ENCODE measurements at regions not wholly inside any gene's neighbourhood (a gene's known extent, or its start where the extent isn't known, plus 50 kb on each side); places are given as distances from the start of the nearest gene placed in this dataset.

- H3K36me3 ChIP-seq (ENCODE audit: control insufficient read depth in 2 of 2, insufficient read depth in 2 of 2, low read length in 1 of 2): no peaks in the 10 kb centered on the region
- ChIA-PET RAD21 (ENCODE audit: unreplicated experiment) (no interaction called here), SMC1A (ENCODE audit: uncharacterized antibody, unreplicated experiment) (interaction anchor here (0.6 kb wide), 1 partner anchor 418 kb away, joined by 3 read pairs; no protein-coding TSS in a partner anchor), POLR2A (no interaction called here), CTCF (no interaction called here)
- no peaks in the 10 kb centered on the region for H3K79me2 ChIP-seq (ENCODE audit: control insufficient read depth, insufficient read depth, low read length)
- no peak for FAIRE-seq
- 0% methylated on average over 1 of the region's 1 CpG for WGBS (ENCODE audit: insufficient coverage, insufficient replicate concordance, low lambda C conversion rate, missing lambda C conversion rate)
- in situ Hi-C loops (cut with MboI): no loop called here
- no peak overlapping the region for H3K9ac ChIP-seq (ENCODE audit: control insufficient read depth, insufficient read depth, low read length)
- H3K27me3 ChIP-seq (replicated peaks in 1 of 2; ENCODE audit: control insufficient read depth in 2 of 2, insufficient read depth in 2 of 2, low read length in 1 of 2): no peaks in the 10 kb centered on the region
- no peak overlapping the region for H3K27ac ChIP-seq (ENCODE audit: control insufficient read depth, insufficient read depth)
- no TSS peak for BruUV-seq (replicated peaks)
- no peak overlapping the region for H2AFZ ChIP-seq (ENCODE audit: control insufficient read depth, low read depth, low read length)
- ATAC-seq: no peak
- H3K4me2 ChIP-seq (ENCODE audit: control insufficient read depth, insufficient read depth): no peak overlapping the region
- no peaks in the 10 kb centered on the region for H3K9me3 ChIP-seq (replicated peaks; ENCODE audit: control insufficient read depth, insufficient read depth, low read length)
- DNase-seq (ENCODE audit: low read depth, low spot score): no peak
- H4K20me1 ChIP-seq (ENCODE audit: control insufficient read depth, insufficient read depth): no peaks in the 10 kb centered on the region
- TF ChIP-seq NR2C1 (IDR thresholded peaks at IDR 0.05): no peak
- intact Hi-C loops (cut with micrococcal nuclease; ENCODE audit: unreplicated experiment): no loop called here
- H3K4me3 ChIP-seq: no peak overlapping the region
- no peaks in the 10 kb centered on the region for H3K4me1 ChIP-seq (ENCODE audit: control insufficient read depth, insufficient read depth, low read length)
These were observed 890.6 kb downstream of the STPG2 start for GRCh38 chr4:97252615-97253154.

GRCh38 chr4:97262769-97263168 lies 880.5 kb downstream of the STPG2 start:
- Histone ChIP-seq H4K20me1 (ENCODE audit: control insufficient read depth, insufficient read depth) (no peaks in the 10 kb centered on the region), H3K9ac (ENCODE audit: control insufficient read depth, insufficient read depth, low read length) (no peak overlapping the region), H3K27ac (ENCODE audit: control insufficient read depth, insufficient read depth) (no peak overlapping the region), H3K9me3 (replicated peaks; ENCODE audit: control insufficient read depth, insufficient read depth, low read length) (no peaks in the 10 kb centered on the region), H3K4me2 (ENCODE audit: control insufficient read depth, insufficient read depth) (no peak overlapping the region), H3K79me2 (ENCODE audit: control insufficient read depth, insufficient read depth, low read length) (no peaks in the 10 kb centered on the region), H3K27me3 (replicated peaks in 1 of 2; ENCODE audit: control insufficient read depth in 2 of 2, insufficient read depth in 2 of 2, low read length in 1 of 2) (no peaks in the 10 kb centered on the region), H2AFZ (ENCODE audit: control insufficient read depth, low read depth, low read length) (no peak overlapping the region), H3K36me3 (ENCODE audit: control insufficient read depth in 2 of 2, insufficient read depth in 2 of 2, low read length in 1 of 2) (no peaks in the 10 kb centered on the region), H3K4me1 (ENCODE audit: control insufficient read depth, insufficient read depth, low read length) (no peaks in the 10 kb centered on the region), H3K4me3 (no peak overlapping the region)
- ATAC-seq (no peak), FAIRE-seq (no peak), DNase-seq (ENCODE audit: low read depth, low spot score) (no peak)
- intact Hi-C loops (cut with micrococcal nuclease; ENCODE audit: unreplicated experiment) (no loop called here), in situ Hi-C loops (cut with MboI) (no loop called here)
- BruUV-seq (replicated peaks): no TSS peak
- WGBS (ENCODE audit: insufficient coverage, insufficient replicate concordance, low lambda C conversion rate, missing lambda C conversion rate): 15% methylated on average over 6 of the region's 6 CpGs
- RAD21 ChIA-PET (ENCODE audit: unreplicated experiment): no interaction called here
- SMC1A ChIA-PET (ENCODE audit: uncharacterized antibody, unreplicated experiment): no interaction called here
- TF ChIP-seq STAT1 (conservative IDR thresholded peaks at IDR 0.05) (no peak), TCF7 (IDR thresholded peaks at IDR 0.05; ENCODE audit: borderline replicate concordance) (no peak), SREBF2 (IDR thresholded peaks at IDR 0.05; ENCODE audit: low read length) (no peak), BHLHE40 (IDR thresholded peaks at IDR 0.05; ENCODE audit: borderline replicate concordance in 1 of 2, low read depth in 2 of 2, low read length in 1 of 2) (no peak), USF1 (IDR thresholded peaks at IDR 0.05; ENCODE audit: borderline replicate concordance, extremely low read length, insufficient read depth, low read depth, low read length) (no peak)
- CTCF ChIA-PET: no interaction called here
- POLR2A ChIA-PET: no interaction called here

All from GM12878 (cell line).